Endothelial cell of umbilical vein (primary cell): ENCODE measurements at regions not wholly inside any gene's neighbourhood (a gene's known extent, or its start where the extent isn't known, plus 50 kb on each side); places are given as distances from the start of the nearest gene placed in this dataset.
"Not testable (repeated sequence)": the region's sequence is repeated elsewhere in the genome, so short reads cannot be mapped to it uniquely, and the experiment has no call there.

Experiments used
- EZH2 ChIP-seq: IDR thresholded peaks from 2 replicates; pipeline ENCODE4 v1.6.1; 2012; ENCODE audit warnings: borderline replicate concordance, low read depth, mild to moderate bottlenecking, moderate library complexity, low read length, inconsistent platforms; ENCODE audit not compliant: severe bottlenecking
- FOS ChIP-seq: IDR thresholded peaks from 2 replicates; pipeline ENCODE4 v1.6.1; 2011; ENCODE audit warnings: mild to moderate bottlenecking, low read length, moderate library complexity, borderline replicate concordance; ENCODE audit not compliant: insufficient read depth
- GATA2 ChIP-seq: IDR thresholded peaks from 2 replicates; pipeline ENCODE4 v1.7.0; 2011; ENCODE audit warnings: low read depth, mild to moderate bottlenecking, moderate library complexity, mixed read lengths, low read length; ENCODE audit not compliant: insufficient read length, insufficient read depth
- JUN ChIP-seq: IDR thresholded peaks from 2 replicates; pipeline ENCODE4 v1.6.1; 2011; ENCODE audit warnings: borderline replicate concordance, low read depth; ENCODE audit not compliant: insufficient read length, insufficient read depth
- MYC ChIP-seq: IDR thresholded peaks from one replicate; pipeline ENCODE4 v1.6.1; 2011; ENCODE audit warnings: mild to moderate bottlenecking, low read depth, low read length
- POLR2A ChIP-seq: IDR thresholded peaks from 2 replicates; pipeline ENCODE4 v1.6.1; 2012; ENCODE audit warnings: low read depth, mild to moderate bottlenecking, control low read depth, low read length
- POLR2AphosphoS5 ChIP-seq: IDR thresholded peaks from 2 replicates; pipeline ENCODE4 v1.6.1; 2012; ENCODE audit warnings: low read depth, mild to moderate bottlenecking, control low read depth, low read length, moderate library complexity; ENCODE audit not compliant: insufficient read depth
- TF ChIP-seq, protein P1 (sequence below), 2 donors: IDR thresholded peaks; 1 replicate in 1 of 2; 2 replicates in 1 of 2; pipeline ENCODE4 v1.5.1; 2011; ENCODE audit warnings: low read length in 2 of 2, mild to moderate bottlenecking in 2 of 2, moderate library complexity in 2 of 2, control low read depth in 1 of 2, inconsistent platforms in 1 of 2, low read depth in 1 of 2; ENCODE audit not compliant: insufficient read depth in 1 of 2; ENCODE audit errors: extremely low read depth in 1 of 2
- TF ChIP-seq, protein P2 (sequence below): IDR thresholded peaks from 2 replicates; pipeline ENCODE4 v1.6.1; 2011; ENCODE audit not compliant: insufficient read depth, insufficient read length

DNA sequence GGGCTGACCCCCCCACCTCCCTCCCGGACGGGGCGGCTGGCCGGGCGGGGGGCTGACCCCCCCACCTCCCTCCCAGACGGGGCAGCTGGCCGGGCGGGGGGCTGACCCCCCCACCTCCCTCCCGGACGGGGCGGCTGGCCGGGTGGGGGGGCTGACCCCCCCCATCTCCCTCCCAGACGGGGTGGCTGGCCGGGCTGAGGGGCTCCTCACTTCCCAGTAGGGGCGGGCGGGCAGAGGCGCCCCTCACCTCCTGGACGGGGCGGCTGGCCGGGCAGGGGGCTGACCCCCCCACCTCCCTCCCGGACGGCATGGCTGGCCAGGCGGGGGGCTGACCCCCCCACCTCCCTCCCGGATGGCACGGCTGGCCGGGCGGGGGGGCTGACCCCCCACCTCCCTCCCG is 115.7 kb downstream of the MIAT start:
- TF ChIP-seq, protein P1, sequence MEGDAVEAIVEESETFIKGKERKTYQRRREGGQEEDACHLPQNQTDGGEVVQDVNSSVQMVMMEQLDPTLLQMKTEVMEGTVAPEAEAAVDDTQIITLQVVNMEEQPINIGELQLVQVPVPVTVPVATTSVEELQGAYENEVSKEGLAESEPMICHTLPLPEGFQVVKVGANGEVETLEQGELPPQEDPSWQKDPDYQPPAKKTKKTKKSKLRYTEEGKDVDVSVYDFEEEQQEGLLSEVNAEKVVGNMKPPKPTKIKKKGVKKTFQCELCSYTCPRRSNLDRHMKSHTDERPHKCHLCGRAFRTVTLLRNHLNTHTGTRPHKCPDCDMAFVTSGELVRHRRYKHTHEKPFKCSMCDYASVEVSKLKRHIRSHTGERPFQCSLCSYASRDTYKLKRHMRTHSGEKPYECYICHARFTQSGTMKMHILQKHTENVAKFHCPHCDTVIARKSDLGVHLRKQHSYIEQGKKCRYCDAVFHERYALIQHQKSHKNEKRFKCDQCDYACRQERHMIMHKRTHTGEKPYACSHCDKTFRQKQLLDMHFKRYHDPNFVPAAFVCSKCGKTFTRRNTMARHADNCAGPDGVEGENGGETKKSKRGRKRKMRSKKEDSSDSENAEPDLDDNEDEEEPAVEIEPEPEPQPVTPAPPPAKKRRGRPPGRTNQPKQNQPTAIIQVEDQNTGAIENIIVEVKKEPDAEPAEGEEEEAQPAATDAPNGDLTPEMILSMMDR (IDR thresholded peaks at IDR 0.05; ENCODE audit: extremely low read depth in 1 of 2, insufficient read depth in 1 of 2, low read depth in 1 of 2, low read length in 2 of 2): not testable (repeated sequence)
- TF ChIP-seq POLR2A, JUN, POLR2AphosphoS5, GATA2, MYC, EZH2, FOS: not testable (repeated sequence)
- TF ChIP-seq, protein P2, sequence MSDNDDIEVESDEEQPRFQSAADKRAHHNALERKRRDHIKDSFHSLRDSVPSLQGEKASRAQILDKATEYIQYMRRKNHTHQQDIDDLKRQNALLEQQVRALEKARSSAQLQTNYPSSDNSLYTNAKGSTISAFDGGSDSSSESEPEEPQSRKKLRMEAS: not testable (repeated sequence)
